Femur (tissue), 1 donor: ENCODE measurements at regions not wholly inside any gene's neighbourhood (a gene's known extent, or its start where the extent isn't known, plus 50 kb on each side); places are given as distances from the start of the nearest gene placed in this dataset.

ENCODE experiments used
- DNase-seq: peaks from one replicate; pipeline ENCODE4 v3.0.0-alpha.2; 2017

GRCh38 chr5:39489263-39489662 is 64.5 kb upstream of the DAB2 start:
- no peak for DNase-seq

- no peak for DNase-seq
These were observed 62.0 kb upstream of the DAB2 start for GRCh38 chr5:39486790-39487189.

- no peak for DNase-seq
These were observed 61.6 kb upstream of the DAB2 start for GRCh38 chr5:39486361-39486760.

- DNase-seq = no peak
These were observed 60.3 kb upstream of the DAB2 start for GRCh38 chr5:39485079-39485478.

GRCh38 chr5:39484673-39485072 is 59.9 kb upstream of the DAB2 start:
- DNase-seq = no peak

GRCh38 chr5:39482098-39482497 is 57.3 kb upstream of the DAB2 start:
- DNase-seq = no peak

GRCh38 chr5:39479537-39479936 is 54.8 kb upstream of the DAB2 start:
- no peak for DNase-seq

- no peak for DNase-seq
These were observed 54.1 kb upstream of the DAB2 start for GRCh38 chr5:39478863-39479262.

- DNase-seq = no peak
These were observed 52.1 kb upstream of the DAB2 start for GRCh38 chr5:39476843-39477220.

GRCh38 chr5:39475881-39476842 is 51.4 kb upstream of the DAB2 start:
- DNase-seq = peak; percentile 46

GRCh38 chr5:39475159-39475571 is 50.4 kb upstream of the DAB2 start:
- DNase-seq = peak; percentile 51
